ENCODE measurements at regions not wholly inside any gene's neighbourhood (a gene's known extent, or its start where the extent isn't known, plus 50 kb on each side); places are given as distances from the start of the nearest gene placed in this dataset.

DNA sequence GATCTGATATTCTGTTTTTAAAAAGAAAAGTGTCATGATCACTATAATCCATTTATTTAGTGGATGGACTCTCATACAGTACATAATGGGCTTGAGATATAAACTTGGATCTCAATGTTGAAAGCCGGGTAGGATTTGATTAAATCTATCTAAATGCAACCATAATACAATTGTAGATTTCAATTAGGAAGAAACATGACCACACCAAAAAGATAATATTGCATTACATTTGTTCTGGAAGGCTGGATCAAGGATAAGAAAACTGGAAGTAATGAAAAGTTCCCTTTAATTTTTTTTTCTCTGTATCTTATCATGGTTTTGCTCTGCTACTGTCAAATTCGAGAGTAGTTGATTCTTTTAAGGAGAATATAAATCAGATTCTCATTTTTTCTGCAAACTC lies 51.3 kb upstream of the UFL1 start:
- TF ChIP-seq, protein P1, sequence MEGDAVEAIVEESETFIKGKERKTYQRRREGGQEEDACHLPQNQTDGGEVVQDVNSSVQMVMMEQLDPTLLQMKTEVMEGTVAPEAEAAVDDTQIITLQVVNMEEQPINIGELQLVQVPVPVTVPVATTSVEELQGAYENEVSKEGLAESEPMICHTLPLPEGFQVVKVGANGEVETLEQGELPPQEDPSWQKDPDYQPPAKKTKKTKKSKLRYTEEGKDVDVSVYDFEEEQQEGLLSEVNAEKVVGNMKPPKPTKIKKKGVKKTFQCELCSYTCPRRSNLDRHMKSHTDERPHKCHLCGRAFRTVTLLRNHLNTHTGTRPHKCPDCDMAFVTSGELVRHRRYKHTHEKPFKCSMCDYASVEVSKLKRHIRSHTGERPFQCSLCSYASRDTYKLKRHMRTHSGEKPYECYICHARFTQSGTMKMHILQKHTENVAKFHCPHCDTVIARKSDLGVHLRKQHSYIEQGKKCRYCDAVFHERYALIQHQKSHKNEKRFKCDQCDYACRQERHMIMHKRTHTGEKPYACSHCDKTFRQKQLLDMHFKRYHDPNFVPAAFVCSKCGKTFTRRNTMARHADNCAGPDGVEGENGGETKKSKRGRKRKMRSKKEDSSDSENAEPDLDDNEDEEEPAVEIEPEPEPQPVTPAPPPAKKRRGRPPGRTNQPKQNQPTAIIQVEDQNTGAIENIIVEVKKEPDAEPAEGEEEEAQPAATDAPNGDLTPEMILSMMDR (IDR thresholded peaks at IDR 0.05; ENCODE audit: insufficient read depth, low read length, poor library complexity, severe bottlenecking) = no peak
- no peak for TF ChIP-seq EZH2phosphoT487 (conservative IDR thresholded peaks at IDR 0.05; ENCODE audit: low read length)
